Liver (tissue), 7 donors: ENCODE measurements at regions not wholly inside any gene's neighbourhood (a gene's known extent, or its start where the extent isn't known, plus 50 kb on each side); places are given as distances from the start of the nearest gene placed in this dataset.

Experiments used
- DNase-seq: peaks from one replicate; pipeline ENCODE4 v3.0.0-alpha.2; 2017; ENCODE audit warnings: low spot score
- H3K27ac ChIP-seq, 2 donors: one replicate each; pipeline ENCODE4 v1.7.0; 2013; ENCODE audit warnings: inconsistent platforms in 2 of 2, low read length in 2 of 2, control low read depth in 1 of 2, low read depth in 1 of 2, mild to moderate bottlenecking in 1 of 2
- H3K27me3 ChIP-seq, 4 donors: one replicate each; pipeline versions ENCODE4 v1.6.1 to v1.7.0; 2013; ENCODE audit warnings: low read length in 3 of 4, inconsistent platforms in 1 of 4, mild to moderate bottlenecking in 1 of 4, moderate library complexity in 1 of 4; ENCODE audit not compliant: control insufficient read depth in 4 of 4, insufficient read depth in 4 of 4
- H3K36me3 ChIP-seq, 4 donors: one replicate each; pipeline versions ENCODE4 v1.6.1 to v1.7.0; 2013; ENCODE audit warnings: low read length in 3 of 4, mild to moderate bottlenecking in 3 of 4, low read depth in 1 of 4, moderate library complexity in 1 of 4; ENCODE audit not compliant: control insufficient read depth in 4 of 4, insufficient read depth in 3 of 4
- H3K4me1 ChIP-seq, 4 donors: one replicate each; pipeline versions ENCODE4 v1.6.1 to v1.7.0; 2013; ENCODE audit warnings: low read length in 3 of 4, mild to moderate bottlenecking in 3 of 4, moderate library complexity in 1 of 4; ENCODE audit not compliant: control insufficient read depth in 4 of 4, insufficient read depth in 4 of 4
- H3K4me3 ChIP-seq, 3 donors: one replicate each; pipeline versions ENCODE4 v1.6.1 to v1.7.0; 2013; ENCODE audit warnings: low read length in 3 of 3, control low read depth in 1 of 3, low read depth in 1 of 3, mild to moderate bottlenecking in 1 of 3
- H3K9ac ChIP-seq, 2 donors: one replicate each; pipeline ENCODE4 v1.7.0; 2013; ENCODE audit warnings: low read length in 2 of 2, mild to moderate bottlenecking in 2 of 2, moderate library complexity in 2 of 2, control low read depth in 1 of 2, low read depth in 1 of 2
- H3K9me3 ChIP-seq, 4 donors: one replicate each; pipeline versions ENCODE4 v1.6.1 to v1.7.0; 2013; ENCODE audit warnings: low read length in 3 of 4; ENCODE audit not compliant: control insufficient read depth in 4 of 4
- EGR1 ChIP-seq, 2 donors: IDR thresholded peaks; 2 replicates each; pipeline ENCODE4 v1.6.1; 2016 to 2018; ENCODE audit warnings: antibody characterized with exemption in 2 of 2, low read depth in 2 of 2
- FOXA2 ChIP-seq: IDR thresholded peaks from 2 replicates; pipeline ENCODE4 v1.6.1; 2016; ENCODE audit warnings: antibody characterized with exemption
- GABPA ChIP-seq, 2 donors: IDR thresholded peaks in 1 of 2; conservative IDR thresholded peaks in 1 of 2; 2 replicates each; pipeline ENCODE4 v1.6.1; 2016; ENCODE audit warnings: antibody characterized with exemption in 2 of 2, mild to moderate bottlenecking in 1 of 2, moderate library complexity in 1 of 2
- HNF4G ChIP-seq: IDR thresholded peaks from 2 replicates; pipeline ENCODE4 v1.6.1; 2016; ENCODE audit warnings: antibody characterized with exemption
- NR2F2 ChIP-seq: IDR thresholded peaks from 2 replicates; pipeline ENCODE4 v1.6.1; 2016; ENCODE audit warnings: antibody characterized with exemption
- RAD21 ChIP-seq, 2 donors: IDR thresholded peaks; 2 replicates each; pipeline ENCODE4 v1.6.1; 2016; ENCODE audit warnings: antibody characterized with exemption in 2 of 2, mild to moderate bottlenecking in 2 of 2
- SP1 ChIP-seq: IDR thresholded peaks from 2 replicates; pipeline ENCODE4 v1.6.1; 2018; ENCODE audit warnings: antibody characterized with exemption, mild to moderate bottlenecking
- TAF1 ChIP-seq: conservative IDR thresholded peaks from 2 replicates; pipeline ENCODE4 v1.6.1; 2016; ENCODE audit warnings: antibody characterized with exemption, mild to moderate bottlenecking
- YY1 ChIP-seq: IDR thresholded peaks from 2 replicates; pipeline ENCODE4 v1.6.1; 2016; ENCODE audit warnings: antibody characterized with exemption, mild to moderate bottlenecking
- ZBTB33 ChIP-seq: IDR thresholded peaks from 2 replicates; pipeline ENCODE4 v1.6.1; 2016; ENCODE audit warnings: antibody characterized with exemption
- TF ChIP-seq, protein P1 (sequence below): IDR thresholded peaks from 2 replicates; pipeline ENCODE4 v1.6.1; 2016; ENCODE audit warnings: antibody characterized with exemption
- TF ChIP-seq, protein P2 (sequence below): IDR thresholded peaks from 2 replicates; pipeline ENCODE4 v1.6.1; 2016; ENCODE audit warnings: antibody characterized with exemption
- TF ChIP-seq, protein P3 (sequence below): IDR thresholded peaks from 2 replicates; pipeline ENCODE4 v1.6.1; 2016; ENCODE audit warnings: antibody characterized with exemption, mild to moderate bottlenecking
- TF ChIP-seq, protein P4 (sequence below): fragments of 150-350 bp; IDR thresholded peaks from 2 replicates; pipeline ENCODE4 v1.5.1; 2017; ENCODE audit warnings: improper control_type of control experiment, low read depth, low read length; ENCODE audit not compliant: missing input control
- donor health status: healthy.
- donor health status: healthy.
- donor health status: healthy.
- donor health status: healthy.

DNA sequence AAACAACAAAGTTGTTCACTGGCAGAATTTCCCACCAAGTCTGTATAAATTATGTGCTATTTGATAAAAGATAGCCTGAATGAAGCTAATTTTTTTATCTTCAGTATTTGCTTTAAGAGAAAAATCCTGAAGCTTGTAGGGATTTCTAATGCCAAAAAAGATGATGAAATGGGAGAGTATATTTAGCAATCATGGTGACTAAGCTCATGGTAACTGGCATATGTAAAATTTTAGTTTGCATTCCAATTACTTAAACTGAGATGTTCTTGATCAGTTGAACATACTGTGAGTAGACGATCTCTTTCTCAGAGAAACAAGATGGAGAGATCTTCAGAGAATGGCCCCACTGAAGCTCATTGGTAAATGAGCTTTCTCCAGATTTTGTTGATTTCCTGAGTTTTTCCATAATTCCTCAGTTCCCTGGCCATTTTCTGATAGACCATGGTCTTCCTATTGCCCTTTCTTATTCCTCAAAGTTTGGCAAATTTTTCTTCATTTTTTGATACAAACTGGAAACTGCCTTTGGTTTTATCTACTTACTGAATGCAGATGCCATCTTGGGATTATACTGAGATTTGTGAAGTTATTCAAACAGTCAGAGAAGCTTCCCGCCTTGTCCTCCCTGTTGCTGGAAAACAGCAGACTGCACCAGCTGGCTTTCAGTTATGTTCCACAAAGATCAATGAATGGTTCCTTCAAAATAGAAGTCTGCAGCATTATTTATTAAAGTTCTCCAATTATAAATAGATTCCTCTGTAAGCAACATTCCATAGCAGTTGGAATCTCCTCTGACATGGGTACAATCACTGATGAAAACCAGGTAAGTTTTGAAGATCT lies 68.3 kb upstream of the ALOX12 start (continued):
- TF ChIP-seq ZBTB33 (no peak), GABPA (IDR thresholded peaks at IDR 0.05 in 1 of 2, conservative IDR thresholded peaks at IDR 0.05 in 1 of 2) (no peak), RAD21 (IDR thresholded peaks at IDR 0.05) (peak in 1 of 2 donors; percentile 7), YY1 (peak; percentile 29), SP1 (no peak), EGR1 (IDR thresholded peaks at IDR 0.05; ENCODE audit: low read depth in 2 of 2) (no peak), HNF4G (no peak), FOXA2 (no peak), TAF1 (no peak), NR2F2 (no peak)
- TF ChIP-seq, protein P1, sequence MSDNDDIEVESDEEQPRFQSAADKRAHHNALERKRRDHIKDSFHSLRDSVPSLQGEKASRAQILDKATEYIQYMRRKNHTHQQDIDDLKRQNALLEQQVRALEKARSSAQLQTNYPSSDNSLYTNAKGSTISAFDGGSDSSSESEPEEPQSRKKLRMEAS, result peak; percentile 32
- TF ChIP-seq, protein P2, sequence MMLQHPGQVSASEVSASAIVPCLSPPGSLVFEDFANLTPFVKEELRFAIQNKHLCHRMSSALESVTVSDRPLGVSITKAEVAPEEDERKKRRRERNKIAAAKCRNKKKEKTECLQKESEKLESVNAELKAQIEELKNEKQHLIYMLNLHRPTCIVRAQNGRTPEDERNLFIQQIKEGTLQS, result peak; percentile 64

- H3K27me3 ChIP-seq, result no peaks in the 10 kb centered on the region
- TF ChIP-seq, protein P3, sequence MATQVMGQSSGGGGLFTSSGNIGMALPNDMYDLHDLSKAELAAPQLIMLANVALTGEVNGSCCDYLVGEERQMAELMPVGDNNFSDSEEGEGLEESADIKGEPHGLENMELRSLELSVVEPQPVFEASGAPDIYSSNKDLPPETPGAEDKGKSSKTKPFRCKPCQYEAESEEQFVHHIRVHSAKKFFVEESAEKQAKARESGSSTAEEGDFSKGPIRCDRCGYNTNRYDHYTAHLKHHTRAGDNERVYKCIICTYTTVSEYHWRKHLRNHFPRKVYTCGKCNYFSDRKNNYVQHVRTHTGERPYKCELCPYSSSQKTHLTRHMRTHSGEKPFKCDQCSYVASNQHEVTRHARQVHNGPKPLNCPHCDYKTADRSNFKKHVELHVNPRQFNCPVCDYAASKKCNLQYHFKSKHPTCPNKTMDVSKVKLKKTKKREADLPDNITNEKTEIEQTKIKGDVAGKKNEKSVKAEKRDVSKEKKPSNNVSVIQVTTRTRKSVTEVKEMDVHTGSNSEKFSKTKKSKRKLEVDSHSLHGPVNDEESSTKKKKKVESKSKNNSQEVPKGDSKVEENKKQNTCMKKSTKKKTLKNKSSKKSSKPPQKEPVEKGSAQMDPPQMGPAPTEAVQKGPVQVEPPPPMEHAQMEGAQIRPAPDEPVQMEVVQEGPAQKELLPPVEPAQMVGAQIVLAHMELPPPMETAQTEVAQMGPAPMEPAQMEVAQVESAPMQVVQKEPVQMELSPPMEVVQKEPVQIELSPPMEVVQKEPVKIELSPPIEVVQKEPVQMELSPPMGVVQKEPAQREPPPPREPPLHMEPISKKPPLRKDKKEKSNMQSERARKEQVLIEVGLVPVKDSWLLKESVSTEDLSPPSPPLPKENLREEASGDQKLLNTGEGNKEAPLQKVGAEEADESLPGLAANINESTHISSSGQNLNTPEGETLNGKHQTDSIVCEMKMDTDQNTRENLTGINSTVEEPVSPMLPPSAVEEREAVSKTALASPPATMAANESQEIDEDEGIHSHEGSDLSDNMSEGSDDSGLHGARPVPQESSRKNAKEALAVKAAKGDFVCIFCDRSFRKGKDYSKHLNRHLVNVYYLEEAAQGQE, result no peak
- no peak for TF ChIP-seq GABPA (IDR thresholded peaks at IDR 0.05 in 1 of 2, conservative IDR thresholded peaks at IDR 0.05 in 1 of 2)
- TF ChIP-seq RAD21 (IDR thresholded peaks at IDR 0.05), result no peak
- TF ChIP-seq, protein P2, result no peak
- TF ChIP-seq, protein P4, sequence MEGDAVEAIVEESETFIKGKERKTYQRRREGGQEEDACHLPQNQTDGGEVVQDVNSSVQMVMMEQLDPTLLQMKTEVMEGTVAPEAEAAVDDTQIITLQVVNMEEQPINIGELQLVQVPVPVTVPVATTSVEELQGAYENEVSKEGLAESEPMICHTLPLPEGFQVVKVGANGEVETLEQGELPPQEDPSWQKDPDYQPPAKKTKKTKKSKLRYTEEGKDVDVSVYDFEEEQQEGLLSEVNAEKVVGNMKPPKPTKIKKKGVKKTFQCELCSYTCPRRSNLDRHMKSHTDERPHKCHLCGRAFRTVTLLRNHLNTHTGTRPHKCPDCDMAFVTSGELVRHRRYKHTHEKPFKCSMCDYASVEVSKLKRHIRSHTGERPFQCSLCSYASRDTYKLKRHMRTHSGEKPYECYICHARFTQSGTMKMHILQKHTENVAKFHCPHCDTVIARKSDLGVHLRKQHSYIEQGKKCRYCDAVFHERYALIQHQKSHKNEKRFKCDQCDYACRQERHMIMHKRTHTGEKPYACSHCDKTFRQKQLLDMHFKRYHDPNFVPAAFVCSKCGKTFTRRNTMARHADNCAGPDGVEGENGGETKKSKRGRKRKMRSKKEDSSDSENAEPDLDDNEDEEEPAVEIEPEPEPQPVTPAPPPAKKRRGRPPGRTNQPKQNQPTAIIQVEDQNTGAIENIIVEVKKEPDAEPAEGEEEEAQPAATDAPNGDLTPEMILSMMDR, result no peak
- H3K4me1 ChIP-seq, result peaks cover 2 to 8% (median 4%) of the 10 kb centered on the region in 4 donors
- no peak for DNase-seq
- no peak overlapping the region for H3K9ac ChIP-seq
- H3K36me3 ChIP-seq, result no peaks in the 10 kb centered on the region
- no peak overlapping the region for H3K27ac ChIP-seq
- peaks cover 0 to 1% (median 0%) of the 10 kb centered on the region in 4 donors for H3K9me3 ChIP-seq
- no peak overlapping the region for H3K4me3 ChIP-seq
Measured at GRCh38 chr17:6928193-6928592, 67.7 kb upstream of the ALOX12 start.
